ENCODE measurements at regions not wholly inside any gene's neighbourhood (a gene's known extent, or its start where the extent isn't known, plus 50 kb on each side); places are given as distances from the start of the nearest gene placed in this dataset.
"Not testable (repeated sequence)": the region's sequence is repeated elsewhere in the genome, so short reads cannot be mapped to it uniquely, and the experiment has no call there.

- no peak overlapping the region for H3K4me3 ChIP-seq (ENCODE audit: low read length)
- no peak for TF ChIP-seq CTCF (conservative IDR thresholded peaks at IDR 0.05; ENCODE audit: low read depth, low read length)
- no peak for DNase-seq (ENCODE audit: low read depth)
Observed at GRCh38 chr3:158935846-158936245, 134.0 kb downstream of the MFSD1 start.

- H3K4me3 ChIP-seq (ENCODE audit: low read length) = no peak overlapping the region
- TF ChIP-seq CTCF (conservative IDR thresholded peaks at IDR 0.05; ENCODE audit: low read depth, low read length) = no peak
- DNase-seq (ENCODE audit: low read depth) = peak; percentile 72
Observed at GRCh38 chr3:158936530-158937113, 134.8 kb downstream of the MFSD1 start.

GRCh38 chr3:158950178-158950901 is 148.5 kb downstream of the MFSD1 start:
- H3K4me3 ChIP-seq (ENCODE audit: low read length) = no peak overlapping the region
- TF ChIP-seq CTCF (conservative IDR thresholded peaks at IDR 0.05; ENCODE audit: low read depth, low read length) = no peak
- DNase-seq (ENCODE audit: low read depth) = no peak

- DNase-seq (ENCODE audit: low read depth) = no peak
- no peak overlapping the region for H3K4me3 ChIP-seq (ENCODE audit: low read length)
- no peak for TF ChIP-seq CTCF (conservative IDR thresholded peaks at IDR 0.05; ENCODE audit: low read depth, low read length)
Observed at GRCh38 chr3:158953131-158953530, 151.3 kb downstream of the MFSD1 start.

GRCh38 chr3:158954420-158954819 is 152.6 kb downstream of the MFSD1 start:
- TF ChIP-seq CTCF (conservative IDR thresholded peaks at IDR 0.05; ENCODE audit: low read depth, low read length) = no peak
- no peak for DNase-seq (ENCODE audit: low read depth)

GRCh38 chr3:158957777-158958176 is 155.9 kb downstream of the MFSD1 start:
- not testable (repeated sequence) for DNase-seq (ENCODE audit: low read depth); H3K4me3 ChIP-seq (ENCODE audit: low read length)

More at GRCh38 chr3:158954420-158954819, 152.6 kb downstream of the MFSD1 start:
- H3K4me3 ChIP-seq (ENCODE audit: low read length) = no peak overlapping the region

- no peak for DNase-seq (ENCODE audit: low read depth)
- no peak overlapping the region for H3K4me3 ChIP-seq (ENCODE audit: low read length)
- no peak for TF ChIP-seq CTCF (conservative IDR thresholded peaks at IDR 0.05; ENCODE audit: low read depth, low read length)
Observed at GRCh38 chr3:158958873-158959272, 157.0 kb downstream of the MFSD1 start.
